HEK293 (cell line): ENCODE measurements at regions not wholly inside any gene's neighbourhood (a gene's known extent, or its start where the extent isn't known, plus 50 kb on each side); places are given as distances from the start of the nearest gene placed in this dataset.

ENCODE experiments used
- CTCF ChIA-PET: fragments of 350-600 bp; formaldehyde crosslinking; extraction: SDS; loops from one replicate; lab custom pipeline; 2021; ENCODE audit warnings: antibody characterized with exemption; lab: Yijun Ruan, JAX
- POLR2A ChIA-PET: fragments of 300-600 bp; formaldehyde crosslinking; extraction: SDS; loops from one replicate; lab custom pipeline; 2020; ENCODE audit warnings: antibody characterized with exemption, inconsistent platforms; lab: Yijun Ruan, JAX
- H3K27ac ChIP-seq: fragments of 200-500 bp; sonication (Bioruptor generic); 2 replicates; pipeline ENCODE4 v1.5.1; 2014; ENCODE audit warnings: low read depth, low read length, control low read depth, inconsistent platforms; ENCODE audit errors: extremely low read depth
- H3K36me3 ChIP-seq, 2 experiments: fragments of 200-500 bp in 1 of 2; sonication (Bioruptor generic) in 1 of 2; 1 replicate in 1 of 2; 2 replicates in 1 of 2; pipeline ENCODE4 v1.5.1; 2014 to 2017; ENCODE audit warnings: inconsistent platforms in 2 of 2, low read length in 2 of 2; ENCODE audit not compliant: control insufficient read depth in 2 of 2, insufficient read depth in 1 of 2
- H3K4me1 ChIP-seq: fragments of 200-500 bp; sonication (Bioruptor generic); 2 replicates; pipeline ENCODE4 v1.5.1; 2014; ENCODE audit warnings: mild to moderate bottlenecking, low read length, inconsistent platforms; ENCODE audit not compliant: control insufficient read depth, insufficient read depth
- H3K4me3 ChIP-seq: 2 replicates; pipeline ENCODE4 v1.5.1; 2011; ENCODE audit warnings: low read depth, mild to moderate bottlenecking, control low read depth, low read length, moderate library complexity
- H3K9me3 ChIP-seq: fragments of 200-500 bp; sonication (Bioruptor generic); 2 replicates; pipeline ENCODE4 v1.5.1; 2014; ENCODE audit warnings: low read depth, low read length, inconsistent platforms; ENCODE audit not compliant: control insufficient read depth, insufficient read depth
- HOXA7 ChIP-seq: sonication (generic); formaldehyde crosslinking; IDR thresholded peaks from 2 replicates; pipeline ENCODE4 v1.8.1; 2022; ENCODE audit warnings: missing genetic modification reagents, borderline replicate concordance
- KLF1 ChIP-seq: fragments of 450-650 bp; formaldehyde crosslinking; IDR thresholded peaks from 2 replicates; pipeline ENCODE4 v1.5.1; 2016; ENCODE audit warnings: missing biosample characterization, missing genetic modification characterization
- TCF7L2 ChIP-seq: IDR thresholded peaks from 2 replicates; pipeline ENCODE4 v1.6.1; 2011; ENCODE audit warnings: low read depth, mild to moderate bottlenecking, inconsistent platforms, low read length, moderate library complexity, borderline replicate concordance
- ZFP41 ChIP-seq: fragments of 450-650 bp; formaldehyde crosslinking; IDR thresholded peaks from 2 replicates; pipeline ENCODE4 v1.5.1; 2016; ENCODE audit warnings: missing biosample characterization, missing genetic modification characterization, borderline replicate concordance
- ZNF2 ChIP-seq: fragments of 450-650 bp; formaldehyde crosslinking; IDR thresholded peaks from 2 replicates; pipeline ENCODE4 v1.5.1; 2016; ENCODE audit warnings: missing biosample characterization, missing genetic modification characterization
- ZNF223 ChIP-seq: fragments of 450-650 bp; formaldehyde crosslinking; IDR thresholded peaks from 2 replicates; pipeline ENCODE4 v1.5.1; 2016; ENCODE audit warnings: missing biosample characterization, missing genetic modification characterization
- ZNF394 ChIP-seq: fragments of 450-650 bp; formaldehyde crosslinking; IDR thresholded peaks from 2 replicates; pipeline ENCODE4 v1.5.1; 2016; ENCODE audit warnings: missing biosample characterization, missing genetic modification characterization, mild to moderate bottlenecking, moderate library complexity, borderline replicate concordance
- ZNF48 ChIP-seq: fragments of 450-650 bp; formaldehyde crosslinking; IDR thresholded peaks from 2 replicates; pipeline ENCODE4 v1.5.1; 2016; ENCODE audit warnings: missing biosample characterization, missing genetic modification characterization
- ZNF561 ChIP-seq: fragments of 450-650 bp; IDR thresholded peaks from 2 replicates; pipeline ENCODE4 v1.5.1; 2018; ENCODE audit warnings: missing biosample characterization, missing genetic modification characterization, borderline replicate concordance
- ZNF660 ChIP-seq: fragments of 450-650 bp; IDR thresholded peaks from 2 replicates; pipeline ENCODE4 v1.5.1; 2018; ENCODE audit warnings: missing biosample characterization, mild to moderate bottlenecking, missing genetic modification characterization
- ZNF768 ChIP-seq: fragments of 450-650 bp; formaldehyde crosslinking; IDR thresholded peaks from 2 replicates; pipeline ENCODE4 v1.5.1; 2018; ENCODE audit warnings: missing biosample characterization, mild to moderate bottlenecking, missing genetic modification characterization
- ZNF791 ChIP-seq: fragments of 450-650 bp; formaldehyde crosslinking; IDR thresholded peaks from 2 replicates; pipeline ENCODE4 v1.5.1; 2016; ENCODE audit warnings: missing biosample characterization, missing genetic modification characterization
- ZXDB ChIP-seq: fragments of 450-650 bp; formaldehyde crosslinking; IDR thresholded peaks from 2 replicates; pipeline ENCODE4 v1.5.1; 2016; ENCODE audit warnings: missing biosample characterization, missing genetic modification characterization
- TF ChIP-seq, protein P1 (sequence below): fragments of 450-650 bp; formaldehyde crosslinking; IDR thresholded peaks from 2 replicates; pipeline ENCODE4 v1.5.1; 2016; ENCODE audit warnings: missing biosample characterization, missing genetic modification characterization
- TF ChIP-seq, protein P2 (sequence below): fragments of 450-650 bp; formaldehyde crosslinking; IDR thresholded peaks from 2 replicates; pipeline ENCODE4 v1.5.1; 2017; ENCODE audit warnings: missing biosample characterization, missing genetic modification characterization
- TF ChIP-seq, protein P3 (sequence below): fragments of 450-650 bp; formaldehyde crosslinking; IDR thresholded peaks from 2 replicates; pipeline ENCODE4 v1.5.1; 2016; ENCODE audit warnings: missing biosample characterization, missing genetic modification characterization
- TF ChIP-seq, protein P4 (sequence below): fragments of 450-650 bp; formaldehyde crosslinking; IDR thresholded peaks from 2 replicates; pipeline ENCODE4 v1.5.1; 2016; ENCODE audit warnings: missing biosample characterization, missing genetic modification characterization
- TF ChIP-seq, protein P5 (sequence below): fragments of 450-650 bp; formaldehyde crosslinking; IDR thresholded peaks from 2 replicates; pipeline ENCODE4 v1.5.1; 2016; ENCODE audit warnings: missing biosample characterization, missing genetic modification characterization

DNA sequence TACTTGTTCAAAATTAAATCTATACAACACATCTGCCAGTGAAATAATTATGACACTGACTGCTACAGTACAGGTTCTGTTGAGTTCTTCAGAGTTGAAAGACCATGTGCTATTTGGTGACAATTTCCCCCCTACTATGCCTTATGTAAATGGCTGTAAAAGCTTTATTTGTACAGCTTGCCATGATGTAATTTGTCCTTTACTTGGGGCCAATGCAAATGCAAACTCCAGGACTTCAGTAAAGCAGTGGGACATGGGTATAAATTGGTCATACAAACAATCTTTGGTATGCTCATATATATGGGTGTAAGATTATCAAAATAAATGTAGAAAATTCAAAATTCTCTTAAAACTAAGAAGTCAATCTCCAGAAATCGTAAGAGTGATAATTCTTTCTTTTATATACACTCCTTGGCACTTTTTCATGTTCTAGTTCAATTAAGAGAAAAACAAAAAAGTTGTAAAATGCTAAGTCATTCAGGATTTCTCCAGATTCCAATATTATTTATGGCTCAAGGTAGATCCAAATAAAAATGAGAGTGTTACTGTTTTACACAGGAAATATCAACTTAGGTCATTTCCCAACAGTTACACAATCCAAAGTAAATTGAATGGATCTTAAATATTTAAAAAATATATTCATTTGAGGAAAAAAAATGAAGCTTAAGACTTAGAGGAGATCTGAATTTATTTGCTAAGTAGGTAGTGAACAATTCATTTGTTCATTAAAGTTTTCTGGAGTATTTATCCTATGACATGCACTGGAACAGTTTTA, 1310.5 kb upstream of the CITED2 start (continued):
- TF ChIP-seq, protein P1, sequence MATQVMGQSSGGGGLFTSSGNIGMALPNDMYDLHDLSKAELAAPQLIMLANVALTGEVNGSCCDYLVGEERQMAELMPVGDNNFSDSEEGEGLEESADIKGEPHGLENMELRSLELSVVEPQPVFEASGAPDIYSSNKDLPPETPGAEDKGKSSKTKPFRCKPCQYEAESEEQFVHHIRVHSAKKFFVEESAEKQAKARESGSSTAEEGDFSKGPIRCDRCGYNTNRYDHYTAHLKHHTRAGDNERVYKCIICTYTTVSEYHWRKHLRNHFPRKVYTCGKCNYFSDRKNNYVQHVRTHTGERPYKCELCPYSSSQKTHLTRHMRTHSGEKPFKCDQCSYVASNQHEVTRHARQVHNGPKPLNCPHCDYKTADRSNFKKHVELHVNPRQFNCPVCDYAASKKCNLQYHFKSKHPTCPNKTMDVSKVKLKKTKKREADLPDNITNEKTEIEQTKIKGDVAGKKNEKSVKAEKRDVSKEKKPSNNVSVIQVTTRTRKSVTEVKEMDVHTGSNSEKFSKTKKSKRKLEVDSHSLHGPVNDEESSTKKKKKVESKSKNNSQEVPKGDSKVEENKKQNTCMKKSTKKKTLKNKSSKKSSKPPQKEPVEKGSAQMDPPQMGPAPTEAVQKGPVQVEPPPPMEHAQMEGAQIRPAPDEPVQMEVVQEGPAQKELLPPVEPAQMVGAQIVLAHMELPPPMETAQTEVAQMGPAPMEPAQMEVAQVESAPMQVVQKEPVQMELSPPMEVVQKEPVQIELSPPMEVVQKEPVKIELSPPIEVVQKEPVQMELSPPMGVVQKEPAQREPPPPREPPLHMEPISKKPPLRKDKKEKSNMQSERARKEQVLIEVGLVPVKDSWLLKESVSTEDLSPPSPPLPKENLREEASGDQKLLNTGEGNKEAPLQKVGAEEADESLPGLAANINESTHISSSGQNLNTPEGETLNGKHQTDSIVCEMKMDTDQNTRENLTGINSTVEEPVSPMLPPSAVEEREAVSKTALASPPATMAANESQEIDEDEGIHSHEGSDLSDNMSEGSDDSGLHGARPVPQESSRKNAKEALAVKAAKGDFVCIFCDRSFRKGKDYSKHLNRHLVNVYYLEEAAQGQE (tag by site-specific recombination) = no peak
- no peak for TF ChIP-seq ZNF561 (tag by site-specific recombination)
- TF ChIP-seq ZXDB (tag by site-specific recombination) = no peak
- TF ChIP-seq ZFP41 (tag by site-specific recombination) = no peak
- no peak for TF ChIP-seq ZNF223 (tag by site-specific recombination)
- TF ChIP-seq, protein P2, sequence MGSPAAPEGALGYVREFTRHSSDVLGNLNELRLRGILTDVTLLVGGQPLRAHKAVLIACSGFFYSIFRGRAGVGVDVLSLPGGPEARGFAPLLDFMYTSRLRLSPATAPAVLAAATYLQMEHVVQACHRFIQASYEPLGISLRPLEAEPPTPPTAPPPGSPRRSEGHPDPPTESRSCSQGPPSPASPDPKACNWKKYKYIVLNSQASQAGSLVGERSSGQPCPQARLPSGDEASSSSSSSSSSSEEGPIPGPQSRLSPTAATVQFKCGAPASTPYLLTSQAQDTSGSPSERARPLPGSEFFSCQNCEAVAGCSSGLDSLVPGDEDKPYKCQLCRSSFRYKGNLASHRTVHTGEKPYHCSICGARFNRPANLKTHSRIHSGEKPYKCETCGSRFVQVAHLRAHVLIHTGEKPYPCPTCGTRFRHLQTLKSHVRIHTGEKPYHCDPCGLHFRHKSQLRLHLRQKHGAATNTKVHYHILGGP (tag by site-specific recombination) = no peak
- no peak for TF ChIP-seq HOXA7 (CRISPR knock-in tag)
- TF ChIP-seq KLF1 (tag by site-specific recombination) = no peak
- TF ChIP-seq, protein P3, sequence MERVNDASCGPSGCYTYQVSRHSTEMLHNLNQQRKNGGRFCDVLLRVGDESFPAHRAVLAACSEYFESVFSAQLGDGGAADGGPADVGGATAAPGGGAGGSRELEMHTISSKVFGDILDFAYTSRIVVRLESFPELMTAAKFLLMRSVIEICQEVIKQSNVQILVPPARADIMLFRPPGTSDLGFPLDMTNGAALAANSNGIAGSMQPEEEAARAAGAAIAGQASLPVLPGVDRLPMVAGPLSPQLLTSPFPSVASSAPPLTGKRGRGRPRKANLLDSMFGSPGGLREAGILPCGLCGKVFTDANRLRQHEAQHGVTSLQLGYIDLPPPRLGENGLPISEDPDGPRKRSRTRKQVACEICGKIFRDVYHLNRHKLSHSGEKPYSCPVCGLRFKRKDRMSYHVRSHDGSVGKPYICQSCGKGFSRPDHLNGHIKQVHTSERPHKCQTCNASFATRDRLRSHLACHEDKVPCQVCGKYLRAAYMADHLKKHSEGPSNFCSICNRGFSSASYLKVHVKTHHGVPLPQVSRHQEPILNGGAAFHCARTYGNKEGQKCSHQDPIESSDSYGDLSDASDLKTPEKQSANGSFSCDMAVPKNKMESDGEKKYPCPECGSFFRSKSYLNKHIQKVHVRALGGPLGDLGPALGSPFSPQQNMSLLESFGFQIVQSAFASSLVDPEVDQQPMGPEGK = no peak
- TF ChIP-seq ZNF791 (tag by site-specific recombination) = no peak
- TF ChIP-seq ZNF660 = no peak

DNA sequence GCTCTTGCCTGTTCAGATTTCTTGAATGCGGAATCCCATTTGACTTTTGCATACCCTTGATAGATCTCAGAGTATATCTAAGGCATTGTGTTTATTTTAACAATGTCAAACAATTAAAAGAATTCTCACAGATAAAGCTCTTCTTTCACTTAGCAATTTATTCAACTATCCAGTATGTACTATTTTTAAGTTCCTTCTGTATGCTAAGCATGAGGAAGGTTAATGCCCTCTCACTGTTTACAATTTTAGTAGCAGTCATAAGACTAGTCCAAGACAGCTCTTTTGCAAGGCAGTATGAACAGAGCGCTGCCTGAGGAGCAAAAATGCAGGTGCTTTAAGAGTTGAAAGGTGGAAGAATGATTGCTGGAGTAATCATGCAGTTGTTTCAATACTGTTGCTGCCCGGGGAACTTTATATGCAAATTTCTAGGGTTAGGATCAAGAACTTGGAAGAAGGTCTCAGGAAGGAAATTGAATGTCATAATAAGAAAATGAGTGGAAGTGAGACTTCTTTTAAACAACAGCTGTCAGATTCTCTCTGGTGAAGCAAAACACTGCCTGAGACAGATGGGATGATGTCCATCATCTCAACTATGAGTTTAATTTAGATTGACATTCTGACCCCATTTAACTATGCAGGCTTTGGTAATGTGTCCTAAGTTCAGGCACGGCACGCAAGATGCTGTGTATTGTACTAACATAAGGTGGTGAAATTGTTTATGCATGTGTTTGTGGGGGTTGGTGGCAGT, 1303.5 kb upstream of the CITED2 start:
- Histone ChIP-seq H3K4me1 (no peaks in the 10 kb centered on the region), H3K9me3 (no peaks in the 10 kb centered on the region), H3K27ac (no peak overlapping the region), H3K4me3 (no peak overlapping the region), H3K36me3 (no peaks in the 10 kb centered on the region)
- CTCF ChIA-PET = interaction anchor here (1.1 kb wide), 1 partner anchor 8 kb away, joined by 3 read pairs; no protein-coding TSS in a partner anchor
- POLR2A ChIA-PET = interaction anchor here (0.6 kb wide), 1 partner anchor 947 kb away, joined by 3 read pairs; no protein-coding TSS in a partner anchor
- TF ChIP-seq ZNF48 (tag by site-specific recombination) = no peak
- TF ChIP-seq ZNF2 (tag by site-specific recombination) = no peak
- no peak for TF ChIP-seq TCF7L2

DNA sequence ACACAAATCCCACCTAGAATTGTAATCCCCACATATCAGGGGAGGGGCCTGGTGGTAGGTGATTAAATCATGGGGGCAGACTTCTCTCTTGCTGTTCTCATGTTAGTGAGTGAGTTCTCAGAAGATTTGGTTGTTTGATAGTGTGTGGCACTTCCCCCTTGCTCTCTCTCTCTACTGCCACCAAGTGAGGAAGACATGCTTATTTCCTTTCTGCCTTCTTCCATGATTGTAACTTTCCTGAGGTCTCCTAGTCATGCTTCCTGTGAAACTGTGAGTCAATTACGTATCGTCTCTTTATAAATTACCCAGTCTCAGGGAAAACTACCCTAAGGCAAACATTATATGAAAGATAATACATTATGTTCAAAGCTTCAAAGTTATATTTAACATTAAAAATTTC, 1297.5 kb upstream of the CITED2 start:
- no peaks in the 10 kb centered on the region for H3K4me1 ChIP-seq
- no peak overlapping the region for H3K27ac ChIP-seq
- H3K9me3 ChIP-seq = no peaks in the 10 kb centered on the region
- TF ChIP-seq ZNF768 (tag by site-specific recombination) = no peak
- TF ChIP-seq, protein P4, sequence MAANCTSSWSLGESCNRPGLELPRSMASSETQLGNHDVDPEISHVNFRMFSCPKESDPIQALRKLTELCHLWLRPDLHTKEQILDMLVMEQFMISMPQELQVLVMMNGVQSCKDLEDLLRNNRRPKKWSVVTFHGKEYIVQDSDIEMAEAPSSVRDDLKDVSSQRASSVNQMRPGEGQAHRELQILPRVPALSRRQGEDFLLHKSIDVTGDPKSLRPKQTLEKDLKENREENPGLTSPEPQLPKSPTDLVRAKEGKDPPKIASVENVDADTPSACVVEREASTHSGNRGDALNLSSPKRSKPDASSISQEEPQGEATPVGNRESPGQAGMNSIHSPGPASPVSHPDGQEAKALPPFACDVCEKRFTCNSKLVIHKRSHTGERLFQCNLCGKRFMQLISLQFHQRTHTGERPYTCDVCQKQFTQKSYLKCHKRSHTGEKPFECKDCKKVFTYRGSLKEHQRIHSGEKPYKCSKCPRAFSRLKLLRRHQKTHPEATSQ = 0 out of 2 replicates have a peak, but pooled peaks have one; percentile 31
- no peak for TF ChIP-seq ZNF394 (tag by site-specific recombination)
- TF ChIP-seq, protein P5, sequence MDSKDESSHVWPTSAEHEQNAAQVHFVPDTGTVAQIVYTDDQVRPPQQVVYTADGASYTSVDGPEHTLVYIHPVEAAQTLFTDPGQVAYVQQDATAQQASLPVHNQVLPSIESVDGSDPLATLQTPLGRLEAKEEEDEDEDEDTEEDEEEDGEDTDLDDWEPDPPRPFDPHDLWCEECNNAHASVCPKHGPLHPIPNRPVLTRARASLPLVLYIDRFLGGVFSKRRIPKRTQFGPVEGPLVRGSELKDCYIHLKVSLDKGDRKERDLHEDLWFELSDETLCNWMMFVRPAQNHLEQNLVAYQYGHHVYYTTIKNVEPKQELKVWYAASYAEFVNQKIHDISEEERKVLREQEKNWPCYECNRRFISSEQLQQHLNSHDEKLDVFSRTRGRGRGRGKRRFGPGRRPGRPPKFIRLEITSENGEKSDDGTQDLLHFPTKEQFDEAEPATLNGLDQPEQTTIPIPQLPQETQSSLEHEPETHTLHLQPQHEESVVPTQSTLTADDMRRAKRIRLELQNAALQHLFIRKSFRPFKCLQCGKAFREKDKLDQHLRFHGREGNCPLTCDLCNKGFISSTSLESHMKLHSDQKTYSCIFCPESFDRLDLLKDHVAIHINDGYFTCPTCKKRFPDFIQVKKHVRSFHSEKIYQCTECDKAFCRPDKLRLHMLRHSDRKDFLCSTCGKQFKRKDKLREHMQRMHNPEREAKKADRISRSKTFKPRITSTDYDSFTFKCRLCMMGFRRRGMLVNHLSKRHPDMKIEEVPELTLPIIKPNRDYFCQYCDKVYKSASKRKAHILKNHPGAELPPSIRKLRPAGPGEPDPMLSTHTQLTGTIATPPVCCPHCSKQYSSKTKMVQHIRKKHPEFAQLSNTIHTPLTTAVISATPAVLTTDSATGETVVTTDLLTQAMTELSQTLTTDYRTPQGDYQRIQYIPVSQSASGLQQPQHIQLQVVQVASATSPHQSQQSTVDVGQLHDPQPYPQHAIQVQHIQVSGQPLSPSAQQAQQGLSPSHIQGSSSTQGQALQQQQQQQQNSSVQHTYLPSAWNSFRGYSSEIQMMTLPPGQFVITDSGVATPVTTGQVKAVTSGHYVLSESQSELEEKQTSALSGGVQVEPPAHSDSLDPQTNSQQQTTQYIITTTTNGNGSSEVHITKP (tag by site-specific recombination) = no peak
- CTCF ChIA-PET = interaction anchor here (0.9 kb wide), 1 partner anchor 259 kb away, joined by 4 read pairs; no protein-coding TSS in a partner anchor
- no peak overlapping the region for H3K4me3 ChIP-seq
- POLR2A ChIA-PET = no interaction called here
- no peaks in the 10 kb centered on the region for H3K36me3 ChIP-seq
